Adrenal gland (tissue), 5 donors: ENCODE measurements at regions not wholly inside any gene's neighbourhood (a gene's known extent, or its start where the extent isn't known, plus 50 kb on each side); places are given as distances from the start of the nearest gene placed in this dataset.
"Not testable (repeated sequence)": the region's sequence is repeated elsewhere in the genome, so short reads cannot be mapped to it uniquely, and the experiment has no call there.

ENCODE experiments used
- POLR2A ChIP-seq, 2 donors: fragments of 450-650 bp; IDR thresholded peaks; one replicate each; pipeline ENCODE4 v1.6.1; 2017; ENCODE audit warnings: antibody characterized with exemption in 2 of 2, mild to moderate bottlenecking in 2 of 2, moderate library complexity in 1 of 2
- TF ChIP-seq, protein P1 (sequence below), 6 experiments: fragments of 450-650 bp in 4 of 6; fragments of 200-600 bp in 2 of 6; sonication (generic) in 1 of 6; IDR thresholded peaks; 1 replicate in 5 of 6; 2 replicates in 1 of 6; pipeline versions ENCODE4 v1.5.1 to v1.8.0; 2016 to 2021; ENCODE audit warnings: antibody characterized with exemption in 6 of 6, mild to moderate bottlenecking in 2 of 6, moderate library complexity in 1 of 6
- donor health status: DM: no; HTN: no; CAD: no.

DNA sequence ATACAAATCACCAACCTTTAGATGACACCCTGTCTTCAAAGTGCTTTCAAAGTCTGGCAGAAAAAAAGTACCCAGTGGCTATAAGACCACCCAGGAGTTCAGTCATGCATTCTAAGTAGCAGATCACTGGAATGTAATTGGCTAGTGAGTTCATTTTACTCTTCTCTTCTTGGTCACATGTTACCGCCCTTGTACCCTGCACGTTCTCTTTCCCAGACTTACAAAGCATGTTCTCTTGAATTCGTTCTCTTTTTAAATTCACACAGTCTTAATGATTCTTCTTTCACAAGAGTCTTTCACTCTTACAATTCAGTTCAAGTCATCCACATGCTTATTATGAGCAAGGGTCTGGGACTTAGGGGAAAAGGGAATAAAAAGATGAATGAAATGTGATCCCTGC is 89.4 kb upstream of the TRIM77 start:
- TF ChIP-seq, protein P1, sequence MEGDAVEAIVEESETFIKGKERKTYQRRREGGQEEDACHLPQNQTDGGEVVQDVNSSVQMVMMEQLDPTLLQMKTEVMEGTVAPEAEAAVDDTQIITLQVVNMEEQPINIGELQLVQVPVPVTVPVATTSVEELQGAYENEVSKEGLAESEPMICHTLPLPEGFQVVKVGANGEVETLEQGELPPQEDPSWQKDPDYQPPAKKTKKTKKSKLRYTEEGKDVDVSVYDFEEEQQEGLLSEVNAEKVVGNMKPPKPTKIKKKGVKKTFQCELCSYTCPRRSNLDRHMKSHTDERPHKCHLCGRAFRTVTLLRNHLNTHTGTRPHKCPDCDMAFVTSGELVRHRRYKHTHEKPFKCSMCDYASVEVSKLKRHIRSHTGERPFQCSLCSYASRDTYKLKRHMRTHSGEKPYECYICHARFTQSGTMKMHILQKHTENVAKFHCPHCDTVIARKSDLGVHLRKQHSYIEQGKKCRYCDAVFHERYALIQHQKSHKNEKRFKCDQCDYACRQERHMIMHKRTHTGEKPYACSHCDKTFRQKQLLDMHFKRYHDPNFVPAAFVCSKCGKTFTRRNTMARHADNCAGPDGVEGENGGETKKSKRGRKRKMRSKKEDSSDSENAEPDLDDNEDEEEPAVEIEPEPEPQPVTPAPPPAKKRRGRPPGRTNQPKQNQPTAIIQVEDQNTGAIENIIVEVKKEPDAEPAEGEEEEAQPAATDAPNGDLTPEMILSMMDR (IDR thresholded peaks at IDR 0.05): not testable (repeated sequence)
- TF ChIP-seq POLR2A (IDR thresholded peaks at IDR 0.05): not testable (repeated sequence)
